ENCODE measurements at regions not wholly inside any gene's neighbourhood (a gene's known extent, or its start where the extent isn't known, plus 50 kb on each side); places are given as distances from the start of the nearest gene placed in this dataset.
A peak's percentile ranks its signal among the peaks of the same experiment; 100 is the strongest.

GRCh38 chr13:99844421-99844820 is 127.1 kb downstream of the ZIC5 start:
- Histone ChIP-seq H3K23ac (ENCODE audit: insufficient read length) (no peak overlapping the region), H2BK15ac (ENCODE audit: low read length) (no peak overlapping the region), H3K4me1 (replicated peaks in 1 of 4; ENCODE audit: control insufficient read depth in 3 of 4, insufficient read depth in 4 of 4, low read length in 3 of 4) (peaks cover 0 to 6% (median 0%) of the 10 kb centered on the region in 4 experiments; a peak in 1 of 7 replicates), H3K27ac (ENCODE audit: low read depth, low read length) (no peak overlapping the region), H2BK12ac (ENCODE audit: low read depth, low read length) (0 out of 2 replicates have a peak overlapping the region, but pooled peaks have one; percentile 32), H3K23me2 (ENCODE audit: low read depth, low read length) (no peaks in the 10 kb centered on the region), H4K5ac (ENCODE audit: insufficient read length, low read depth, low read length) (no peak overlapping the region), H3K27me3 (replicated peaks in 1 of 4; ENCODE audit: control insufficient read depth in 3 of 4, extremely low read depth in 1 of 4, insufficient read depth in 3 of 4, low read length in 3 of 4) (no peaks in the 10 kb centered on the region), H3K4me2 (ENCODE audit: insufficient read depth in 1 of 2, low read depth in 2 of 2, low read length in 2 of 2) (no peak overlapping the region), H2AK5ac (ENCODE audit: low read depth, low read length) (0 out of 2 replicates have a peak overlapping the region, but pooled peaks have one; percentile 55), H3K79me1 (ENCODE audit: low read depth, low read length) (no peaks in the 10 kb centered on the region), H2AFZ (ENCODE audit: low read length) (no peak overlapping the region), H4K20me1 (replicated peaks in 1 of 2; ENCODE audit: control insufficient read depth in 1 of 2, insufficient read depth in 2 of 2, low read length in 2 of 2) (no peaks in the 10 kb centered on the region), H3K18ac (ENCODE audit: extremely low read depth, low read length) (no peak overlapping the region), H2BK20ac (ENCODE audit: low read length) (no peak overlapping the region), H4K91ac (replicated peaks; ENCODE audit: insufficient read length, low read length) (peak overlapping the region; percentile 32), H4K8ac (ENCODE audit: extremely low read depth, insufficient read depth, low read length) (peak overlapping the region; percentile 19; the same call in 1 of the 2 replicates), H3K56ac (replicated peaks; ENCODE audit: insufficient read length, low read depth, low read length) (no peak overlapping the region), H3K9me3 (ENCODE audit: insufficient read depth in 2 of 2, low read depth in 1 of 2, low read length in 1 of 2) (no peaks in the 10 kb centered on the region), H3K36me3 (ENCODE audit: control insufficient read depth in 2 of 4, insufficient read depth in 4 of 4, low read length in 3 of 4) (no peaks in the 10 kb centered on the region), H3K4me3 (ENCODE audit: extremely low read depth in 1 of 4, insufficient read depth in 2 of 4, low read depth in 3 of 4, low read length in 4 of 4) (no peak overlapping the region), H2BK120ac (replicated peaks; ENCODE audit: low read depth, low read length) (no peak overlapping the region), H2BK5ac (ENCODE audit: low read depth, low read length) (no peak overlapping the region), H3K4ac (replicated peaks; ENCODE audit: insufficient read length, low read depth, low read length) (no peak overlapping the region), H3K79me2 (ENCODE audit: control insufficient read depth in 1 of 2, insufficient read depth in 2 of 2, low read length in 2 of 2) (no peaks in the 10 kb centered on the region), H3K14ac (ENCODE audit: insufficient read length) (no peak overlapping the region), H3K9ac (replicated peaks in 1 of 4; ENCODE audit: extremely low read depth in 1 of 4, low read depth in 3 of 4, low read length in 3 of 4) (no peak overlapping the region)
- DNase-seq (ENCODE audit: low read depth in 1 of 2, low spot score in 2 of 2) (no peak), FAIRE-seq (no peak)
- CTCF ChIA-PET (ENCODE audit: partially characterized antibody) = interaction anchor here (0.6 to 1.3 kb wide), 4 partner anchors 65 to 578 kb away, joined by 3 read pairs; no protein-coding TSS in a partner anchor
- POLR2A ChIA-PET (ENCODE audit: partially characterized antibody) = interaction anchor here (0.7 kb wide), 1 partner anchor 13 kb away, joined by 3 read pairs; no protein-coding TSS in a partner anchor
- 91% methylated on average over 8 of the region's 8 CpGs; no CpG with 5 or more reads in 1 of the 2 experiments for WGBS, 2 experiments (ENCODE audit: extremely low coverage in 1 of 2, insufficient coverage in 1 of 2, insufficient read length in 1 of 2, insufficient replicate concordance in 2 of 2, low coverage in 1 of 2, low lambda C conversion rate in 2 of 2, missing lambda C conversion rate in 1 of 2)
- TF ChIP-seq CBX5 (IDR thresholded peaks at IDR 0.05; ENCODE audit: low read depth, low read length) (no peak), RNF2 (IDR thresholded peaks at IDR 0.05; ENCODE audit: borderline replicate concordance, low read depth, low read length, missing control alignments, poor library complexity, severe bottlenecking) (no peak)

All from H1 (cell line).